CD14-positive monocyte (primary cell): ENCODE measurements at regions not wholly inside any gene's neighbourhood (a gene's known extent, or its start where the extent isn't known, plus 50 kb on each side); places are given as distances from the start of the nearest gene placed in this dataset.

Experiments
- DNase-seq, 3 donors: peaks; one replicate each; pipeline ENCODE4 v3.0.0-alpha.2; 2011 to 2022
- H2AFZ ChIP-seq: 2 replicates; pipeline ENCODE4 v1.6.0; 2012; ENCODE audit warnings: mild to moderate bottlenecking, low read depth, low read length, inconsistent platforms; ENCODE audit not compliant: insufficient read depth, poor library complexity, severe bottlenecking
- H3K27ac ChIP-seq, 2 donors: 1 replicate in 1 of 2; 2 replicates in 1 of 2; pipeline ENCODE4 v1.5.1; 2012 to 2013; ENCODE audit warnings: low read length in 2 of 2, control low read depth in 1 of 2, inconsistent platforms in 1 of 2, low read depth in 1 of 2, mild to moderate bottlenecking in 1 of 2
- H3K27me3 ChIP-seq, 2 donors: one replicate each; pipeline versions ENCODE4 v1.6.0 to v1.6.1; 2011 to 2013; ENCODE audit warnings: low read length in 2 of 2; ENCODE audit not compliant: control insufficient read depth in 2 of 2, insufficient read depth in 2 of 2
- H3K36me3 ChIP-seq, 2 donors: replicated peaks in 1 of 2; 1 replicate in 1 of 2; 2 replicates in 1 of 2; pipeline versions ENCODE4 v1.5.1 to v1.6.1; 2012 to 2013; ENCODE audit warnings: low read length in 2 of 2, control low read depth in 1 of 2, inconsistent platforms in 1 of 2, mild to moderate bottlenecking in 1 of 2; ENCODE audit not compliant: insufficient read depth in 2 of 2, control insufficient read depth in 1 of 2
- H3K4me1 ChIP-seq, 2 donors: 1 replicate in 1 of 2; 2 replicates in 1 of 2; pipeline versions ENCODE4 v1.5.1 to v1.6.1; 2012 to 2013; ENCODE audit warnings: low read length in 2 of 2, control low read depth in 1 of 2, inconsistent platforms in 1 of 2, mild to moderate bottlenecking in 1 of 2, moderate library complexity in 1 of 2; ENCODE audit not compliant: insufficient read depth in 2 of 2, control insufficient read depth in 1 of 2
- H3K4me2 ChIP-seq: replicated peaks from 2 replicates; pipeline ENCODE3; 2012; ENCODE audit warnings: low read length, moderate library complexity, mild to moderate bottlenecking; ENCODE audit not compliant: poor library complexity, severe bottlenecking; ENCODE audit errors: extremely low read depth
- H3K4me3 ChIP-seq, 3 experiments: fragments of 200-600 bp in 1 of 3; sonication (generic) in 1 of 3; replicated peaks in 1 of 3; 1 replicate in 2 of 3; 2 replicates in 1 of 3; pipeline ENCODE4 v1.5.1; 2011 to 2013; ENCODE audit warnings: low read length in 3 of 3, mild to moderate bottlenecking in 3 of 3, control low read depth in 2 of 3, low read depth in 2 of 3, inconsistent platforms in 1 of 3, moderate library complexity in 1 of 3
- H3K79me2 ChIP-seq: 2 replicates; pipeline ENCODE4 v1.6.0; 2012; ENCODE audit warnings: mild to moderate bottlenecking, control low read depth, inconsistent platforms, low read length, moderate library complexity; ENCODE audit not compliant: insufficient read depth
- H3K9ac ChIP-seq: 2 replicates; pipeline ENCODE4 v1.6.0; 2017; ENCODE audit warnings: low read length, mild to moderate bottlenecking; ENCODE audit not compliant: insufficient read depth, poor library complexity, severe bottlenecking
- H3K9me3 ChIP-seq, 2 donors: replicated peaks in 1 of 2; 1 replicate in 1 of 2; 2 replicates in 1 of 2; pipeline versions ENCODE4 v1.5.1 to v1.6.1; 2012 to 2013; ENCODE audit warnings: low read length in 2 of 2, control low read depth in 1 of 2; ENCODE audit not compliant: control insufficient read depth in 1 of 2, insufficient read depth in 1 of 2
- H4K20me1 ChIP-seq: 2 replicates; pipeline ENCODE4 v1.6.0; 2012; ENCODE audit warnings: mild to moderate bottlenecking, low read length, control low read depth, moderate library complexity; ENCODE audit not compliant: insufficient read depth
- H3K27ac Mint-ChIP-seq, 7 donors: one replicate each; pipeline ENCODE4 v1.8.0; 2020; ENCODE audit warnings: mild to moderate bottlenecking in 7 of 7, mixed read lengths in 7 of 7, moderate library complexity in 6 of 7, inconsistent platforms in 2 of 7
- H3K27me3 Mint-ChIP-seq, 3 donors: one replicate each; pipeline ENCODE4 v1.8.0; 2021 to 2022; ENCODE audit warnings: low read depth in 3 of 3, mild to moderate bottlenecking in 3 of 3, mixed read lengths in 3 of 3, moderate library complexity in 3 of 3, inconsistent platforms in 1 of 3
- H3K36me3 Mint-ChIP-seq, 2 donors: one replicate each; pipeline ENCODE4 v1.8.0; 2020; ENCODE audit warnings: mixed read lengths in 2 of 2, inconsistent platforms in 1 of 2, mild to moderate bottlenecking in 1 of 2
- H3K4me1 Mint-ChIP-seq: one replicate; pipeline ENCODE4 v1.8.0; 2020; ENCODE audit warnings: mild to moderate bottlenecking, mixed read lengths
- H3K4me3 Mint-ChIP-seq, 2 donors: one replicate each; pipeline ENCODE4 v1.8.0; 2020; ENCODE audit warnings: mild to moderate bottlenecking in 2 of 2, mixed read lengths in 2 of 2, moderate library complexity in 1 of 2
- H3K9me3 Mint-ChIP-seq, 7 donors: one replicate each; pipeline ENCODE4 v1.8.0; 2020 to 2022; ENCODE audit warnings: mixed read lengths in 7 of 7, mild to moderate bottlenecking in 6 of 7, moderate library complexity in 6 of 7, inconsistent platforms in 2 of 7
- CTCF ChIP-seq: fragments of 200-600 bp; IDR thresholded peaks from one replicate; pipeline ENCODE4 v1.8.0; 2022; ENCODE audit warnings: antibody characterized with exemption, mild to moderate bottlenecking
- WGBS: methylation state at CpG from one replicate; pipeline ENCODE4 v1.1.5; 2013; ENCODE audit warnings: missing lambda C conversion rate; ENCODE audit not compliant: insufficient coverage; 5-methylcytosine and 5-hydroxymethylcytosine counted together
- intact Hi-C, 2 donors: fragments of 100-400 bp; cut with micrococcal nuclease; formaldehyde crosslinking; loops; one replicate each; pipeline versions ENCODE4 v1.15.0 to v1.15.1; 2023

- Mint-ChIP-seq H3K4me1 (no peaks in the 10 kb centered on the region), H3K27ac (no peak overlapping the region), H3K36me3 (no peaks in the 10 kb centered on the region), H3K4me3 (no peak overlapping the region), H3K27me3 (peaks cover 0 to 2% (median 0%) of the 10 kb centered on the region in 3 donors), H3K9me3 (peaks cover 0 to 19% (median 10%) of the 10 kb centered on the region in 7 donors)
- no peak for DNase-seq
- WGBS, result 100% methylated on average over 1 of the region's 3 CpGs
- intact Hi-C loops, result no loop called here
- no peak overlapping the region for H3K4me3 ChIP-seq
- H3K4me2 ChIP-seq, result no peak overlapping the region
- no peak for TF ChIP-seq CTCF
- H3K79me2 ChIP-seq, result no peaks in the 10 kb centered on the region
- H3K9ac ChIP-seq, result no peak overlapping the region
- no peaks in the 10 kb centered on the region for H3K36me3 ChIP-seq
- no peaks in the 10 kb centered on the region for H3K27me3 ChIP-seq
- H3K27ac ChIP-seq, result no peak overlapping the region
- H2AFZ ChIP-seq, result no peak overlapping the region
- no peaks in the 10 kb centered on the region for H3K4me1 ChIP-seq
- H4K20me1 ChIP-seq, result no peaks in the 10 kb centered on the region
- peaks cover 6 to 8% of the 10 kb centered on the region in 2 donors for H3K9me3 ChIP-seq
These were observed 170.7 kb downstream of the NEBL start for GRCh38 chr10:20726381-20726780.

- Mint-ChIP-seq H3K9me3 (peaks cover 5 to 13% (median 8%) of the 10 kb centered on the region in 7 donors), H3K27me3 (peaks cover 0 to 2% (median 0%) of the 10 kb centered on the region in 3 donors), H3K4me1 (no peaks in the 10 kb centered on the region), H3K4me3 (no peak overlapping the region), H3K27ac (no peak overlapping the region), H3K36me3 (no peaks in the 10 kb centered on the region)
- Histone ChIP-seq H3K4me2 (no peak overlapping the region), H3K27ac (no peak overlapping the region), H3K79me2 (no peaks in the 10 kb centered on the region), H3K4me1 (no peaks in the 10 kb centered on the region), H3K27me3 (no peaks in the 10 kb centered on the region), H4K20me1 (no peaks in the 10 kb centered on the region), H3K4me3 (no peak overlapping the region), H3K9ac (no peak overlapping the region), H2AFZ (no peak overlapping the region), H3K36me3 (no peaks in the 10 kb centered on the region), H3K9me3 (peaks cover 0 to 7% of the 10 kb centered on the region in 2 donors)
- TF ChIP-seq CTCF, result no peak
- no CpG with 5 or more reads among the region's 1 CpG for WGBS
- intact Hi-C loops, result no loop called here
- no peak for DNase-seq
These were observed 182.1 kb downstream of the NEBL start for GRCh38 chr10:20714979-20715378.
